Osteocyte (in vitro differentiated cells): ENCODE measurements at regions not wholly inside any gene's neighbourhood (a gene's known extent, or its start where the extent isn't known, plus 50 kb on each side); places are given as distances from the start of the nearest gene placed in this dataset.

Experiments
- DNase-seq: peaks from one replicate; pipeline ENCODE4 v3.0.0; 2021; ENCODE audit warnings: mixed read lengths; ENCODE audit not compliant: unreplicated experiment; ENCODE audit errors: extremely low spot score
- H3K27ac Mint-ChIP-seq: one replicate; pipeline ENCODE4 v1.8.0; 2021; ENCODE audit warnings: mild to moderate bottlenecking, mixed read lengths; ENCODE audit not compliant: unreplicated experiment
- H3K27me3 Mint-ChIP-seq: one replicate; pipeline ENCODE4 v1.8.0; 2021; ENCODE audit warnings: mixed read lengths; ENCODE audit not compliant: unreplicated experiment
- H3K36me3 Mint-ChIP-seq: one replicate; pipeline ENCODE4 v1.8.0; 2021; ENCODE audit warnings: mixed read lengths; ENCODE audit not compliant: unreplicated experiment
- H3K4me1 Mint-ChIP-seq: one replicate; pipeline ENCODE4 v1.8.0; 2021; ENCODE audit warnings: mixed read lengths; ENCODE audit not compliant: unreplicated experiment
- H3K4me3 Mint-ChIP-seq: one replicate; pipeline ENCODE4 v1.8.0; 2021; ENCODE audit warnings: mild to moderate bottlenecking, moderate library complexity, mixed read lengths; ENCODE audit not compliant: unreplicated experiment
- H3K9me3 Mint-ChIP-seq: one replicate; pipeline ENCODE4 v1.8.0; 2021; ENCODE audit warnings: mixed read lengths; ENCODE audit not compliant: unreplicated experiment
- TF ChIP-seq, protein P1 (sequence below): fragments of 200-600 bp; sonication (generic); IDR thresholded peaks from 2 replicates; pipeline ENCODE4 v1.5.0; 2021; ENCODE audit warnings: antibody characterized with exemption, mild to moderate bottlenecking, moderate library complexity

DNA sequence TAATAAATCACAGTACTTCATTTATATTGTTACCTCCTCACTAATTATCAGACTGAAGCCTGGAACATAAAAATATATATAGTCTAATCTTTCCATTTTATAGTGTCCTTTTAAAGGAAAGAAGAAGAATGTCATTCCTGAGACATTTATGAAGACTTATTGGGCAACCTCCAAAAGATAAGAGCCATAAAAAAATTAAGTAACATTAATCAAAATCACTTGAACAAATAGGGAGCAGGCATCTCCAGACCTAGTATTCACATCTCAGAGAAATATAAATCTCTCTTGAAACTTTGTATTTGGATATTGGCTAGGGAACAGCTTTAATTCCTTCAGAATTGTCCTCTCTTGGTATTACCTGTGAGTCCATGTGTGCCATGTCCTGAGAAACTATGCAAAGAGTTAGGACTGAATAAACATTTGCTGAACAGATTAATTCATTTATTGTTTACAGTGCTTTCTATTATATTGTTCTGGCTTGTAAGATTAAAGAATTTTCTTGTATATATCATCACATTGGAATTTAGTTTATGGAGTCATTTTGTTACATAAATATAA lies 530.5 kb upstream of the LRRC4C start:
- Mint-ChIP-seq H3K9me3 (peaks cover 29% of the 10 kb centered on the region), H3K27ac (no peak overlapping the region), H3K27me3 (no peaks in the 10 kb centered on the region), H3K4me3 (no peak overlapping the region), H3K4me1 (no peaks in the 10 kb centered on the region), H3K36me3 (no peaks in the 10 kb centered on the region)
- TF ChIP-seq, protein P1, sequence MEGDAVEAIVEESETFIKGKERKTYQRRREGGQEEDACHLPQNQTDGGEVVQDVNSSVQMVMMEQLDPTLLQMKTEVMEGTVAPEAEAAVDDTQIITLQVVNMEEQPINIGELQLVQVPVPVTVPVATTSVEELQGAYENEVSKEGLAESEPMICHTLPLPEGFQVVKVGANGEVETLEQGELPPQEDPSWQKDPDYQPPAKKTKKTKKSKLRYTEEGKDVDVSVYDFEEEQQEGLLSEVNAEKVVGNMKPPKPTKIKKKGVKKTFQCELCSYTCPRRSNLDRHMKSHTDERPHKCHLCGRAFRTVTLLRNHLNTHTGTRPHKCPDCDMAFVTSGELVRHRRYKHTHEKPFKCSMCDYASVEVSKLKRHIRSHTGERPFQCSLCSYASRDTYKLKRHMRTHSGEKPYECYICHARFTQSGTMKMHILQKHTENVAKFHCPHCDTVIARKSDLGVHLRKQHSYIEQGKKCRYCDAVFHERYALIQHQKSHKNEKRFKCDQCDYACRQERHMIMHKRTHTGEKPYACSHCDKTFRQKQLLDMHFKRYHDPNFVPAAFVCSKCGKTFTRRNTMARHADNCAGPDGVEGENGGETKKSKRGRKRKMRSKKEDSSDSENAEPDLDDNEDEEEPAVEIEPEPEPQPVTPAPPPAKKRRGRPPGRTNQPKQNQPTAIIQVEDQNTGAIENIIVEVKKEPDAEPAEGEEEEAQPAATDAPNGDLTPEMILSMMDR = no peak
- DNase-seq = no peak

DNA sequence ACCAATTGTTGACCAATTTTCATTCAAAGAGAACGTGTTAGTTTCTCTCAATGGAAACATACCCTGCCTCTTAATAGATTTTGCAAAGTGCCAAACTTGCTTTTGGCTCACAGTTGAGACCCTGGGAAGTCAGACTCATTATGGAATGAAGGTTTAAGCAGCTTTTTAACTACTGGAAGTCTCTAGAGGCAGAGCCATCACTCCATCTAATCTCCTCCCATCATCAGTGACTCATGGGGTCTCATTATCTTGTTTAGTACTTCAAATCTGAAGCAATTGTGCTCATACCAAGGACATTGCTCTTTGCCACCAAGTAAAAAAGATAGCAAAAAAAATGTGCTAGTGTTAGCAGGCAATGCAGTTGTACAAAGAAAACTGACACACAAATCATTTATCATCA lies 537.1 kb upstream of the LRRC4C start:
- Mint-ChIP-seq H3K27me3 (no peaks in the 10 kb centered on the region), H3K4me3 (no peak overlapping the region), H3K36me3 (no peaks in the 10 kb centered on the region), H3K27ac (no peak overlapping the region), H3K9me3 (peaks cover 45% of the 10 kb centered on the region), H3K4me1 (no peaks in the 10 kb centered on the region)
- DNase-seq = no peak
- TF ChIP-seq, protein P1 = no peak

DNA sequence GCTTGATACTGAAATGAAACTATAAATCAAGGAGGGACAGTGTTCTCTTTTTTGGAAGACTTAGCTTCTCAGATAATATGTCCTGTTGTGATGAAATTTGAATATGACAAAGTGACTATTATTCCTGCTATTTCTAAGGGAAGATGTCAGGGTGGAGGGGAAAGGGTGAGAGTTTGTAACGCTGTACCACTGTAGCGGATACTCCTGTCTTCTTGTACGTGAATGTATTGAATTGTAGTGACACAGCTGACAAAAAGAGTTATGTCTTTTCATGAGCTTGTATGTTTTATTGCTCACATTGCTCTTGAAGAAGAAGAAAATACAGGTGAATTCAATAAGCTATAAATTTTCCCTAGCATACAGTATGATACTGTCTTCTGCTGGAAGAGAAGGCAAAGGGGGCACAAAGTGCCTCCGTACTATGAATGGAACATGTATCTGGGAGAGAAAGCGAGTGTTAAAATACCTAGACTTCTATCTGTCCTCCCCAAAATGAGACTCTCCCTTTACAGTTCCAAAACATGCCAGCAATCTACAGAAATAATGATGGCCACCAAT lies 538.5 kb upstream of the LRRC4C start:
- Mint-ChIP-seq H3K4me1 (no peaks in the 10 kb centered on the region), H3K36me3 (no peaks in the 10 kb centered on the region), H3K27me3 (no peaks in the 10 kb centered on the region), H3K4me3 (no peak overlapping the region), H3K9me3 (peaks cover 41% of the 10 kb centered on the region), H3K27ac (no peak overlapping the region)
- TF ChIP-seq, protein P1 = no peak
- no peak for DNase-seq

DNA sequence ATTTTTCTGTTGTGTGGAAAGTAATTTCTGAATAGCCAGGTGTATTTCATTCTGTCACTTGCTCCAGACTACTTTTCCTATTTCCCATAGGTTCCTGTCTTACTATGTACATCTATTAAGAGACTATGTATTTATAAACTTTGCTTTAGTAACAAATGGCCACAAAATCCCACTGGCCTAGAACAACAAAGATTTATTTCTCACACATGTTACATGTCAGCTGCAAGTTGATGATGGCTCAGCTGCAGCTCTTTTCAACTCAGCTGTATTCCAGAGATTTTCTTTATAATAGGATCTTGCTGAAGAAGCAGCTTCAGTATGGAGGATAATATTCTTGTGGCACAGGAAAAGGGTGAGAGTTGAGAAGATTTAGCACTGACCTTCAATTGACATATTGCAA lies 539.6 kb upstream of the LRRC4C start:
- Mint-ChIP-seq H3K27ac (no peak overlapping the region), H3K9me3 (peaks cover 30% of the 10 kb centered on the region), H3K36me3 (no peaks in the 10 kb centered on the region), H3K4me3 (no peak overlapping the region), H3K27me3 (no peaks in the 10 kb centered on the region), H3K4me1 (no peaks in the 10 kb centered on the region)
- TF ChIP-seq, protein P1 = no peak
- DNase-seq = no peak

DNA sequence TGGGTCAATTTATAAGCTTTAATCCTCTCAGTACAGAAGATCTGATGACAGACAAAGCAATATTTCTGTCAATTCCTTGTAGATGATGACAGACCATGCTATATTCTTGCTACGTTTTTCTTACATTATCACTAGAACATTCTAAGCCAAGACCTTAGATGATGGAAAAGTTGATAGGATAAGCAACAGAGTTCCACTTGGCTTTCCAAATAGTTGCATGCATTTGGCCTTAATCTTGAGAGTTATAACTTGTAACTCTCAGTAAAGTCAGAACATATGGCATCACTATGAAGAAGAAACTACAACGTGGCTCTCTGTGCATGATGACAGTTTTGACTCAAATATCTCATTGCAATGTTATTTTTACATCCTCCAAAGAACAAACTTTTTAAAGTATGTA lies 544.3 kb upstream of the LRRC4C start:
- DNase-seq = no peak
- no peaks in the 10 kb centered on the region for H3K27me3 Mint-ChIP-seq
- TF ChIP-seq, protein P1 = no peak
- no peak overlapping the region for H3K4me3 Mint-ChIP-seq
- peaks cover 23% of the 10 kb centered on the region for H3K9me3 Mint-ChIP-seq
- H3K4me1 Mint-ChIP-seq = no peaks in the 10 kb centered on the region
- no peak overlapping the region for H3K27ac Mint-ChIP-seq
- no peaks in the 10 kb centered on the region for H3K36me3 Mint-ChIP-seq
